ENCODE measurements at regions not wholly inside any gene's neighbourhood (a gene's known extent, or its start where the extent isn't known, plus 50 kb on each side); places are given as distances from the start of the nearest gene placed in this dataset.

DNA sequence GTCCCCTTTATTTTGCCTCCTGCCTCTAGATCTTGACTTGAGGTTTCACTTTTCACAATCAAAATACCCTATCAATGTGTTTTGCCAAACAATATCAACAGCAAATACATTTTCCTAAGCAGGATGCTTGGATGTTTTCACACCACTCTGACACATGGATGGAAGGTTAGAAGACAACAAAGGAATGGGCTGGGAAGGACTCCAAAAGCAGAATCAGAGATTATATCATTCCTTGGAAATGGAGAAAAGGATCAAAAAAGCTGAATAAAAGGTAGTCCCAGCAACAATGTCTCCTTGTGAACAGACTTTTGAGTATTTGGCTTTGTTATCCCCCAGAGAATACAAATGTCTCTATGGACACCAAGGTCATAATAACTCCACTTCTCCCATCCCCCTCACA, 170.8 kb downstream of the ETAA1 start:
- in situ Hi-C loops (cut with MboI): no loop called here
- ATAC-seq (no peak), DNase-seq (ENCODE audit: low read depth, low spot score) (no peak), FAIRE-seq (no peak)
- Histone ChIP-seq H3K27me3 (replicated peaks in 1 of 2; ENCODE audit: control insufficient read depth in 2 of 2, insufficient read depth in 2 of 2, low read length in 1 of 2) (no peaks in the 10 kb centered on the region), H3K9me3 (replicated peaks; ENCODE audit: control insufficient read depth, insufficient read depth, low read length) (no peaks in the 10 kb centered on the region), H3K9ac (ENCODE audit: control insufficient read depth, insufficient read depth, low read length) (no peak overlapping the region), H3K36me3 (ENCODE audit: control insufficient read depth in 2 of 2, insufficient read depth in 2 of 2, low read length in 1 of 2) (no peaks in the 10 kb centered on the region), H3K79me2 (ENCODE audit: control insufficient read depth, insufficient read depth, low read length) (no peaks in the 10 kb centered on the region), H3K27ac (ENCODE audit: control insufficient read depth, insufficient read depth) (no peak overlapping the region), H3K4me2 (ENCODE audit: control insufficient read depth, insufficient read depth) (no peak overlapping the region), H3K4me1 (ENCODE audit: control insufficient read depth, insufficient read depth, low read length) (no peaks in the 10 kb centered on the region), H4K20me1 (ENCODE audit: control insufficient read depth, insufficient read depth) (no peaks in the 10 kb centered on the region), H3K4me3 (no peak overlapping the region), H2AFZ (ENCODE audit: control insufficient read depth, low read depth, low read length) (no peak overlapping the region)
- intact Hi-C loops (cut with micrococcal nuclease; ENCODE audit: unreplicated experiment): no loop called here
- ChIA-PET POLR2A (no interaction called here), SMC1A (ENCODE audit: uncharacterized antibody, unreplicated experiment) (no interaction called here), RAD21 (ENCODE audit: unreplicated experiment) (no interaction called here), CTCF (interaction anchor here (0.6 kb wide), 2 partner anchors 200 to 1434 kb away, joined by 3 read pairs; no protein-coding TSS in a partner anchor)
- BruUV-seq (replicated peaks): no TSS peak
- TF ChIP-seq TARDBP (IDR thresholded peaks at IDR 0.05; ENCODE audit: borderline replicate concordance) (no peak), POLR2A (IDR thresholded peaks at IDR 0.05; ENCODE audit: low read depth, low read length) (no peak), ZNF217 (IDR thresholded peaks at IDR 0.05) (no peak), RUNX3 (IDR thresholded peaks at IDR 0.05; ENCODE audit: low read length) (no peak), TCF7 (IDR thresholded peaks at IDR 0.05; ENCODE audit: borderline replicate concordance) (no peak), ZNF274 (IDR thresholded peaks at IDR 0.05; ENCODE audit: insufficient read depth, insufficient read length) (no peak), ZSCAN29 (IDR thresholded peaks at IDR 0.05) (no peak), SP1 (IDR thresholded peaks at IDR 0.05; ENCODE audit: low read depth, low read length) (no peak), MXI1 (IDR thresholded peaks at IDR 0.05; ENCODE audit: low read depth, low read length) (no peak), NFYB (IDR thresholded peaks at IDR 0.05; ENCODE audit: insufficient read depth, low read depth, low read length) (no peak), HDAC6 (IDR thresholded peaks at IDR 0.05; ENCODE audit: unreplicated experiment) (no peak), BACH1 (IDR thresholded peaks at IDR 0.05; ENCODE audit: borderline replicate concordance) (no peak), GATAD2B (conservative IDR thresholded peaks at IDR 0.05; ENCODE audit: low read depth) (no peak), ZNF622 (IDR thresholded peaks at IDR 0.05) (no peak), ETV6 (conservative IDR thresholded peaks at IDR 0.05 in 1 of 2, IDR thresholded peaks at IDR 0.05 in 1 of 2; ENCODE audit: borderline replicate concordance in 1 of 2, low read depth in 1 of 2) (no peak)
- TF ChIP-seq, protein P1, sequence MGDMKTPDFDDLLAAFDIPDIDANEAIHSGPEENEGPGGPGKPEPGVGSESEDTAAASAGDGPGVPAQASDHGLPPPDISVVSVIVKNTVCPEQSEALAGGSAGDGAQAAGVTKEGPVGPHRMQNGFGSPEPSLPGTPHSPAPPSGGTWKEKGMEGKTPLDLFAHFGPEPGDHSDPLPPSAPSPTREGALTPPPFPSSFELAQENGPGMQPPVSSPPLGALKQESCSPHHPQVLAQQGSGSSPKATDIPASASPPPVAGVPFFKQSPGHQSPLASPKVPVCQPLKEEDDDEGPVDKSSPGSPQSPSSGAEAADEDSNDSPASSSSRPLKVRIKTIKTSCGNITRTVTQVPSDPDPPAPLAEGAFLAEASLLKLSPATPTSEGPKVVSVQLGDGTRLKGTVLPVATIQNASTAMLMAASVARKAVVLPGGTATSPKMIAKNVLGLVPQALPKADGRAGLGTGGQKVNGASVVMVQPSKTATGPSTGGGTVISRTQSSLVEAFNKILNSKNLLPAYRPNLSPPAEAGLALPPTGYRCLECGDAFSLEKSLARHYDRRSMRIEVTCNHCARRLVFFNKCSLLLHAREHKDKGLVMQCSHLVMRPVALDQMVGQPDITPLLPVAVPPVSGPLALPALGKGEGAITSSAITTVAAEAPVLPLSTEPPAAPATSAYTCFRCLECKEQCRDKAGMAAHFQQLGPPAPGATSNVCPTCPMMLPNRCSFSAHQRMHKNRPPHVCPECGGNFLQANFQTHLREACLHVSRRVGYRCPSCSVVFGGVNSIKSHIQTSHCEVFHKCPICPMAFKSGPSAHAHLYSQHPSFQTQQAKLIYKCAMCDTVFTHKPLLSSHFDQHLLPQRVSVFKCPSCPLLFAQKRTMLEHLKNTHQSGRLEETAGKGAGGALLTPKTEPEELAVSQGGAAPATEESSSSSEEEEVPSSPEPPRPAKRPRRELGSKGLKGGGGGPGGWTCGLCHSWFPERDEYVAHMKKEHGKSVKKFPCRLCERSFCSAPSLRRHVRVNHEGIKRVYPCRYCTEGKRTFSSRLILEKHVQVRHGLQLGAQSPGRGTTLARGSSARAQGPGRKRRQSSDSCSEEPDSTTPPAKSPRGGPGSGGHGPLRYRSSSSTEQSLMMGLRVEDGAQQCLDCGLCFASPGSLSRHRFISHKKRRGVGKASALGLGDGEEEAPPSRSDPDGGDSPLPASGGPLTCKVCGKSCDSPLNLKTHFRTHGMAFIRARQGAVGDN (IDR thresholded peaks at IDR 0.05): no peak

Data from GM12878 (cell line).